ENCODE measurements at regions not wholly inside any gene's neighbourhood (a gene's known extent, or its start where the extent isn't known, plus 50 kb on each side); places are given as distances from the start of the nearest gene placed in this dataset.

GRCh38 chr2:129729011-129729410 lies 250.5 kb upstream of the RAB6C start:
- DNase-seq (ENCODE audit: low read depth): no peak

DNA sequence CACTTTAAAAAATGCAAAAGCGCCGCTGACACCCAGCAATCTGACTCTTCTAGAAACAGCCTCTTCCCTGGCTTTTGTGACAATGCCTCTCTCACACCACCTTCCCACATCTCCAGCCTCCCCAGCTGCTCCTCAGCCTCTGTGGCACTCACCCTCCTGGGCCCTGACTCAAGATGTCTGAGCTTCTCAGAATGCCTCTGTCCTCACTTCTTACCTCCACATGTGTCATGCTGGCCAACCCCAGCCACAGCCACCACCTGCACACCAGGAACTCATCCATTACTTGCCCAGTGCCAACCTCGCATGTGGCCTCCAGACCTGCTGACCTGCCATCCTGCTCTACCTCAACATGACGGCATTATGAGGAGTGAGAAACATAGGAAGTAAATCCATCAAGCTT lies 249.8 kb upstream of the RAB6C start:
- DNase-seq (ENCODE audit: low read depth): no peak

- DNase-seq (ENCODE audit: low read depth): no peak
Observed at GRCh38 chr2:129730979-129731378, 248.5 kb upstream of the RAB6C start.

GRCh38 chr2:129731907-129732629 lies 247.4 kb upstream of the RAB6C start:
- DNase-seq (ENCODE audit: low read depth): no peak

DNA sequence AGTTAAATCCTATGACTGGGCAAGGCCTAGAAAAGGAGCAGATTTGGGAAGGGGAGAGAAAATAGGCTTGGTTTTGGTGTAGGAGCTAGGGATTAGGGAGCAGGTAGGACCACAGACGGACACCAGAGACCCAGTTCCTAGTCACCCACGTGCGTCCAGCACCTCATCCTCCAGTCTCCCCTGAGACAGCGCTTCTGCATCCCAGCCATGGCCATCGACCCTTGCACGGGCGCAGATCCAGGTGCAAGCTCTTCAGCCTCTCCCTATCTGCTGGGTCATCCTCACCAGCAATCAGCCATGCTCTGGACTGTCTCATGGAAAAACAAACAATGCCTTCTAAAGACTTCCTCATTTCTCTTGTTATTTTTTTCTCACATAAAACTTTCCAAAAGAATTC lies 246.8 kb upstream of the RAB6C start:
- DNase-seq (ENCODE audit: low read depth): no peak

GRCh38 chr2:129733041-129733440 lies 246.4 kb upstream of the RAB6C start:
- no peak for DNase-seq (ENCODE audit: low read depth)

DNA sequence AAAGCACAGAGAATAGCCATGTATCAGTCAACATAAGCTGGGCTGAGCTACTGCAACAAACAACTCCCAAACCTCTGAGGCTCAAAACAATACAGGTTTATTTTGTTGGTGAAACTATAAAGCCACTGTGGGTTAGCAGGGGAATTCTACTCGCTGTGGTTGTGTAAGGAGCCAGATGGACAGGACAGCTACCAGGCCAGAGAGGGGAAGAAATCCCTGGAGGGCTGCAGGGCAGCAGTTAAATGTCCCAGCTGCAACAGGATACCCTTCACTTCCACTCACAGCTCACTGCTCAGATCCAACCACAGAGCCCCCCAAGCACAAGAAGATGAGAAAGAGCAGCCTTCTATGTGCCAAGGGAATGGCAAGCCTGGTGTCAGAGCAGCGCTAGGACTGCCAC lies 245.9 kb upstream of the RAB6C start:
- no peak for DNase-seq (ENCODE audit: low read depth)

DNA sequence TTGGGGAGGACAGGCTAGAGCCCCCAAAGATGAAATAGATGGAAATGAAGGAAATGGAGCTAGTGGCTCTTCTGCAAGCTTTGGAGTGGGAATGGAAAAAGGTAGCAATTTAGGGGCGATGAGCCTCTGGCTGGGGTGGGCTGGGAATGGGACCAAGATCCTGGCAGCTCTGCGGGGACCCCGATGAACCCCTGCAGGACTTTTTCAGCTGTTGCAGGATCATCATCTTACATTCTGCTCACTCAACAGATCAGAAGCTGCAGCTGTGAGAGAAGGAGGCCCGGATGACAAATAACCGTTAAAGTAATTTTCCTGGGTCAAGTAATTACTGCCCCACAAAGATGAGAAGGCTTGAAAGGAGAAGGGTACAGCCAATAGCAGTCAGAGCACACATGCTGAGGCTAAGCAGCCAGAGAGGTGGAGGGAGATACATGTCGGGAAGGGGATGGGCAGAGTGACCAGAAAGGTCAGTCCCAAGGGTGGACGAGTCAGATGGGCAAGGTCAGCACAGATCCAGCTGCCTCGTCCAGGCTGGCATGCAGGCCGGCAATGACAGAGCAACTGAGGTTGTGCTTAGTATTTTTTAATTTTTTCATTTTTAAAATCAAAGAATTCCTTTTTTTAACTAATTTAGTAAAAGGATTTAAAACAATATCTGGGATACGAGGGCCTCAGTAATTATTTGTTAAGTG lies 245.0 kb upstream of the RAB6C start:
- DNase-seq (ENCODE audit: low read depth): no peak

GRCh38 chr2:129735576-129735975 lies 243.9 kb upstream of the RAB6C start:
- DNase-seq (ENCODE audit: low read depth): no peak

- no peak for DNase-seq (ENCODE audit: low read depth)
Observed at GRCh38 chr2:129737660-129738527, 241.6 kb upstream of the RAB6C start.

DNA sequence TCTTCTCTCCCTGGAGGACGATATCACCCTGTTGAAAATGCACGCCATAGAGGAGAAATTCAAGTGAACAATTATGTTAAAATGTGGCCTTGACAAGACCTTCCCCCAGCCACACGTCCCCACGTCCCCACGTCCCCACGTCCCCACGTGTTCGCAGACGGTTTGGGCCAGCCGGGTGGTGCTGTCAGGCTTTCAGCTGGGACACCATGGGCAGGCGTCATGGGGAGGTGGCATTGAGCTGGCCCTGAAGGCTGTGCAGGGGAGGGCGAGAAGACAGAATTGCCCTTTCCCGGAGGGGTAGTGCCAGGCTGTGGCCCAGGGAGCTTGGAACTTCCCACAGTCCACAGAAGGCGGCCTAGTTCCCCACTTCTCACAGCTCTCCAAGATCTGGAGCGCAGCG lies 240.7 kb upstream of the RAB6C start:
- DNase-seq (ENCODE audit: low read depth): no peak

DNA sequence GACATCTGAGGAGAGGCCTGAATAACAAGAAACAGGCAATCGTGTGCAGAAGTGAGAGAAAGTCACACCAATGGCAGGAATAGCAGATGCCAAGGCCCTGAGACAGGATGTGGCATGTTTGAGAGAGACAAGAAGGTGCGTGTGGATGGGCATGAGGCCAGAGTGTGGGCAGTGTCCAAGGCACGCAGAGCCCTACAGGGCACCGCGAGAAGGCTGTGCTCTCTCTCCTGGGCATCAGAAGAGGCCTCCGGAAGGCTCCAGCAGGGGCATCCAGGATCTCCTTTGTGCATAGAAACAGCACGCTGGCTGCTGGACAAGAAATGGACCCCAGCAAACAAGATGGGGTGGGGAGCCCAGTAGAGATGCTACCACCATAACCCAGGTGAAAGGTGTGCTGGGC lies 239.0 kb upstream of the RAB6C start:
- no peak for DNase-seq (ENCODE audit: low read depth)

- DNase-seq (ENCODE audit: low read depth): no peak
Observed at GRCh38 chr2:129741165-129741564, 238.3 kb upstream of the RAB6C start.

DNA sequence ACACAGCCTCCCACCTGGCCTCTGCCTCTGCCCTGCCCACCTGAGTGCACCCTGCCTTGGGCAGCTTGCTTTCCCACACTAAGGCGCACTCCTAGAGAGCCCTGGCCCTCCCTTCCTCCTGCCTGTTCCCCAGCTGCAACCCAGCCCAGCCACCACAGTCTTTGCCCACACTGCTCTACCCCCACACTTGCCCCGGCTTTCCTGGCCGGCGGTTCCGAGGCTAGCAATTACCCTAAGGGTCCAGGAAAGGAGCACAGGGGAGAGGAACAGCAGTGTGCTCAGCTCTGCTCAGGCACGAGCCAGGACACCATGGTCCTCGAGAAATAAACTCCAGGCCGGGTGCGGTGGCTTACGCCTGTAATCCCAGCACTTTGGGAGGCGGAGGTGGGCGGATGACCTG lies 237.8 kb upstream of the RAB6C start:
- DNase-seq (ENCODE audit: low read depth): no peak

- DNase-seq (ENCODE audit: low read depth): no peak
Observed at GRCh38 chr2:129742415-129743180, 236.9 kb upstream of the RAB6C start.

DNA sequence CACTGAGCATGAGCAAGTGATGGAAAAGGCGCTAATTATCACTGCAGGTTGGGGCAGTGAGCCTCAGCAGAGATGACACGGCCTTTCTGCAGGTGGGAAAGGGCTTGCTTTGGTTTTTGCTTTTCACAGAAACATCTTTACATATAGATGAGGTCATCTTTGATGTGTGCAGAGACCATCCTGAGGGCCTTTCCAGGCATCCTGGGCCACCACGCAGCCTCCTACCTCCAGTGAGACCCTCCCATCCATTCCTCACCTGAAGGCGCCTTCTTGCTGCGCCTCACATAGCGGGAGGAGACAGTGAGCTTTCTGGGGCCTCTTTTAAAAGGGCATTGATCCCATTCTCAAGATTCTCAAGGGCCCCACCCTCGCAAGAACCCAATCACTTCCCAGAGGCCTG lies 235.3 kb upstream of the RAB6C start:
- no peak for DNase-seq (ENCODE audit: low read depth)

GRCh38 chr2:129744649-129745048 lies 234.8 kb upstream of the RAB6C start:
- no peak for DNase-seq (ENCODE audit: low read depth)

- no peak for DNase-seq (ENCODE audit: low read depth)
Observed at GRCh38 chr2:129747500-129748125, 231.9 kb upstream of the RAB6C start.

GRCh38 chr2:129748250-129748649 lies 231.2 kb upstream of the RAB6C start:
- DNase-seq (ENCODE audit: low read depth): no peak

DNA sequence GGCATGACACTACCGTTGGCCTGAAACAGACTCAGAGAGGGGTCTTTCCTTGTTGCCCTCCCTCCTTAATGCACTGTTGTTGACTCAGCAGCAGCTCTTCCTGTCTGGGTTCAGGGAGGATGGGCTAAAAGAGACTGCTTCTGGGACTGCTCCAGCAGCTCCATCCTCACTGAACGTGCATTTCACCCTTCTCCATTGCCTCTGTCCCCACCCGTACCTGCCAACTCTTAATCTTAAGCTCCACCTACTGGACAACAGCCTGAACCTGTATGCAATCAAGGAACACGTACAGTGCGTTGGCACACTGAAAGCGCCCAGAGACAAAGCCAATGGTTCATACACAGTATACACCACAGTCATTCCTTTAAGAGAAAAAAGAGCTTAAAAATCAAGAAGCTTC lies 230.8 kb upstream of the RAB6C start:
- no peak for DNase-seq (ENCODE audit: low read depth)

DNA sequence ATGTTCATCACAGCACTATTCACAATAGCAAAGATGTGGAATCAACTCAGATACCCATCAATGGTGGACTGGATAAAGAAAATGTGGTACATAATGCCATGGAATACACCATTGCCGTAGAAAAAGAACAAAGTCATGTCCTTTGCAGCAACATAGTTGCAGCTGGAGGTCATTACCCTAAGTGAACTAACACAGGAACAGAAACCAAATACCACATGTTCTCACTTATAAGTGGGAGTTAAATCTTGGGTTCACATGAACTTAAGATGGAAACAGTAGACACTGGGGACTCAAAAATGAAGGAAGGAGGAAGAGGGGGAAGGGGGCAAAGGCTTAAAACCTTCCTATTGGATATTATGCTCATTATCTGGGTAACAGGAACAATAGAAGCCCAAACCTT lies 228.1 kb upstream of the RAB6C start:
- no peak for DNase-seq (ENCODE audit: low read depth)

- no peak for DNase-seq (ENCODE audit: low read depth)
Observed at GRCh38 chr2:129752176-129752575, 227.3 kb upstream of the RAB6C start.
